ENCODE measurements at regions not wholly inside any gene's neighbourhood (a gene's known extent, or its start where the extent isn't known, plus 50 kb on each side); places are given as distances from the start of the nearest gene placed in this dataset.

DNA sequence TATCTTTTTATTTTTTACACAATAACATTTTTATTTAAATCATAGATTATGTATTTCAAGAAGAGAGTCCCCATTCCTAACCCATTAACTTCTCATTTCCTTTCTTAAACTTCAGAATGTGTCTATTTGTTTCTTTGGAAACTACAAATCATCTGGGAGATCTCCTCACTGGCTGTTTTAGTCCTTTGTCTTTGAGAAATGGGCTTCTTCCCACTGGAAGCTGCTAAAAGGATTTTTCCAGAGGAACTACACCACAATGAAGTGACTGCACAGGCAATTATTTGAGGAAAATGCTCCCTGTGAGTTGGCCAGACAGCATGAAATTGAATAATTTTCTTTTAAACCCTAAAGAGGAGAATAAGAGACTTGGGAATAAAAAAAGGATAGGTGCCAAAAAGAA lies 119.1 kb downstream of the TENT5A start:
- H3K4me3 ChIP-seq (ENCODE audit: low read depth, low read length), result no peak overlapping the region
- no peak for DNase-seq (ENCODE audit: low read depth)
- TF ChIP-seq, protein P1, sequence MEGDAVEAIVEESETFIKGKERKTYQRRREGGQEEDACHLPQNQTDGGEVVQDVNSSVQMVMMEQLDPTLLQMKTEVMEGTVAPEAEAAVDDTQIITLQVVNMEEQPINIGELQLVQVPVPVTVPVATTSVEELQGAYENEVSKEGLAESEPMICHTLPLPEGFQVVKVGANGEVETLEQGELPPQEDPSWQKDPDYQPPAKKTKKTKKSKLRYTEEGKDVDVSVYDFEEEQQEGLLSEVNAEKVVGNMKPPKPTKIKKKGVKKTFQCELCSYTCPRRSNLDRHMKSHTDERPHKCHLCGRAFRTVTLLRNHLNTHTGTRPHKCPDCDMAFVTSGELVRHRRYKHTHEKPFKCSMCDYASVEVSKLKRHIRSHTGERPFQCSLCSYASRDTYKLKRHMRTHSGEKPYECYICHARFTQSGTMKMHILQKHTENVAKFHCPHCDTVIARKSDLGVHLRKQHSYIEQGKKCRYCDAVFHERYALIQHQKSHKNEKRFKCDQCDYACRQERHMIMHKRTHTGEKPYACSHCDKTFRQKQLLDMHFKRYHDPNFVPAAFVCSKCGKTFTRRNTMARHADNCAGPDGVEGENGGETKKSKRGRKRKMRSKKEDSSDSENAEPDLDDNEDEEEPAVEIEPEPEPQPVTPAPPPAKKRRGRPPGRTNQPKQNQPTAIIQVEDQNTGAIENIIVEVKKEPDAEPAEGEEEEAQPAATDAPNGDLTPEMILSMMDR (IDR thresholded peaks at IDR 0.05; ENCODE audit: insufficient read depth, low read depth, low read length, missing control alignments), result no peak

- DNase-seq (ENCODE audit: low read depth), result no peak
- no peak overlapping the region for H3K4me3 ChIP-seq (ENCODE audit: low read depth, low read length)
- TF ChIP-seq, protein P1 (IDR thresholded peaks at IDR 0.05; ENCODE audit: insufficient read depth, low read depth, low read length, missing control alignments), result no peak
Measured at GRCh38 chr6:81630719-81631118, 121.8 kb downstream of the TENT5A start.

DNA sequence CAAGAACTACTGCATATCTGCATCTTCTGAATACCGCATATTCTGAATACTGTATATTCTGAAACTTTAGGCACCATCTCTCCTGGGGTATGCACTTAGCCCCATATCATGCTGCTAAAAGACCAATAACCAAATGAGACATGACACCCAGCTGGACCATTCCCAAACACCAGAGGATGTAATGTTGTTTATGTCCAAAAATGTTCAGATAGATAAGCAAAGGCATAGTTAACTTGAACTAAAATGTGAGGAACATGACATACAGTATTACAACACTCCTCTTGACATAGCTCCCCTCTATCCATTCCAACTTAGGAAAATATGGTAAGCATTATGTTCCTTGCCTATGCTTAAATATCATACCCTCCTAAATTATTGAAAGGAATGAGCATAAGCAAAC lies 127.3 kb downstream of the TENT5A start:
- DNase-seq (ENCODE audit: low read depth), result no peak
- TF ChIP-seq, protein P1 (IDR thresholded peaks at IDR 0.05; ENCODE audit: insufficient read depth, low read depth, low read length, missing control alignments), result no peak
- H3K4me3 ChIP-seq (ENCODE audit: low read depth, low read length), result no peak overlapping the region

DNA sequence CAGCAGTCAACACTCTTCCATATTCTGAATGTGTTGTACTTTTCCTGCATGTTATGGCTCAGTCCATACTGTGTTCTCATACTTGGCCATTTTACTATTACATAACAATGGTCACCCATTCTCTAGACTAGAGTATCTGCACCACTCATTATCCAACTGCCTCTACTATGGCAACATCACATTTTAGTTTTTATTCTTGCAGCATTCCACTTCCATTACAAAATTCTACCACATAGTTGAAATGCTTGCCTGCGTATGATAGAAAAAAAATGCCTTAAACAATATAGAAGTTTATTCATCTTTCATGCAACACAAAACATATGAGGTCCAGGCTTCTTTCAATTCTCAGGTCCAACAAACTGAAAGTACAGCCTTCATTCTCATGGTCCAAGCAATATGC lies 128.0 kb downstream of the TENT5A start:
- H3K4me3 ChIP-seq (ENCODE audit: low read depth, low read length), result no peak overlapping the region
- DNase-seq (ENCODE audit: low read depth), result no peak
- TF ChIP-seq, protein P1 (IDR thresholded peaks at IDR 0.05; ENCODE audit: insufficient read depth, low read depth, low read length, missing control alignments), result no peak

- TF ChIP-seq, protein P1 (IDR thresholded peaks at IDR 0.05; ENCODE audit: insufficient read depth, low read depth, low read length, missing control alignments), result no peak
- H3K4me3 ChIP-seq (ENCODE audit: low read depth, low read length), result no peak overlapping the region
- no peak for DNase-seq (ENCODE audit: low read depth)
Measured at GRCh38 chr6:81623106-81623759, 129.2 kb downstream of the TENT5A start.

DNA sequence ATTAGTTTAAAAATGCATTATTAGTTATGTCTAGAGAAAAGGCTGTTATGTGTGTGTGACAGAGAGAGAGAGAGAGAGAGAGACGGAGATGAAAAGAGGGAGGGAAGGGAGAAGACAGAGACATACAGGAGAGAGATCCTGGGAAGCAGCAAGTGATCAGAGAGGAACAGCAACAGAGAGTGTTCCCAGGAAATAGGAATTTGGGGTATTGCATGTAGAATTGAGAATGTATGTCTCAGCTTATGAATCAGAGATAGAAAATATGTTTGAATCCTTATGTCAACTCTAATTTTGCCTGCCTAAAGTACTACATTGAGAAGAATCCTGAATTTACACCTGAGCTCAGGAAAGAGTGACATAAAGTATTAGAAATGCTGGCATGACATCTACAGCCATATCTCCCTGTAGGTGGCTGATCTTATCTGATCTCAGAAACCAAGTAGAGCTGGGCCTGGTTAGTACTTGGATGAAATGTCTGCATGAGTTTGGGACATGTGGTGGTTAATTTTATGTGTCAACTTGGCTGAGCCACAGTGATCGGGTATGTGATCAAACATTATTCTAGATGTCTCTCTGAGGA lies 130.6 kb downstream of the TENT5A start:
- DNase-seq (ENCODE audit: low read depth), result no peak
- TF ChIP-seq, protein P1 (IDR thresholded peaks at IDR 0.05; ENCODE audit: insufficient read depth, low read depth, low read length, missing control alignments), result no peak
- no peak overlapping the region for H3K4me3 ChIP-seq (ENCODE audit: low read depth, low read length)

- TF ChIP-seq, protein P1 (IDR thresholded peaks at IDR 0.05; ENCODE audit: insufficient read depth, low read depth, low read length, missing control alignments), result no peak
- no peak for DNase-seq (ENCODE audit: low read depth)
- no peak overlapping the region for H3K4me3 ChIP-seq (ENCODE audit: low read depth, low read length)
Measured at GRCh38 chr6:81614292-81614691, 138.2 kb downstream of the TENT5A start.
